ENCODE measurements at regions not wholly inside any gene's neighbourhood (a gene's known extent, or its start where the extent isn't known, plus 50 kb on each side); places are given as distances from the start of the nearest gene placed in this dataset.

DNA sequence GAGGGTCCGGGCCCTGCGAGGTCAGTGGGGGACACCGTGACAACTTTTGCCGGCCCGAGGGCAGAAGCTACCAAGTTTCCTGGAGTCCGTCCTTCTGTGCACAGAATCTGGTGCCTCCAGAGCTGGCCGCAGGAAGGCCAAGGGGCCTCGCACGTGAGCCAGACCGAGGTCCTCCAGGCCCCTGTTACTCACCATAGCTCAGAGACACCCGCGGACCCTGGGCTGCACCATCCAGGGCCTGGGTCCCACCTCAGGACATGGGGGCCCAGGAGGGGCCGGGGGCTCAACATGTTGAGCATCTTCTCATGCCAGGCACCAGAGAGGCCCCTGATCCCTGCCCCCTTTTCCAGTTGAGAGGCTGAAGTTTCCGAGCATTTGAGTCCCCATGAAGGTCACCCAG lies 87.9 kb downstream of the HMX1 start:
- Histone ChIP-seq H3K4me3 (ENCODE audit: low read depth in 1 of 5, low read length in 5 of 5) (no peak overlapping the region), H3K4me1 (ENCODE audit: control insufficient read depth in 5 of 5, insufficient read depth in 5 of 5, low read length in 5 of 5) (peaks cover 0 to 3% (median 0%) of the 10 kb centered on the region in 5 donors), H3K36me3 (ENCODE audit: control insufficient read depth in 5 of 5, insufficient read depth in 5 of 5, low read length in 5 of 5) (no peaks in the 10 kb centered on the region), H3K9me3 (ENCODE audit: control insufficient read depth in 5 of 5, low read length in 5 of 5) (no peaks in the 10 kb centered on the region), H3K9ac (ENCODE audit: low read length in 5 of 5) (no peak overlapping the region), H3K27ac (ENCODE audit: low read depth, low read length) (no peak overlapping the region), H3K27me3 (ENCODE audit: control insufficient read depth in 5 of 5, insufficient read depth in 4 of 5, low read length in 5 of 5) (peaks cover 6 to 21% (median 15%) of the 10 kb centered on the region in 5 donors)

DNA sequence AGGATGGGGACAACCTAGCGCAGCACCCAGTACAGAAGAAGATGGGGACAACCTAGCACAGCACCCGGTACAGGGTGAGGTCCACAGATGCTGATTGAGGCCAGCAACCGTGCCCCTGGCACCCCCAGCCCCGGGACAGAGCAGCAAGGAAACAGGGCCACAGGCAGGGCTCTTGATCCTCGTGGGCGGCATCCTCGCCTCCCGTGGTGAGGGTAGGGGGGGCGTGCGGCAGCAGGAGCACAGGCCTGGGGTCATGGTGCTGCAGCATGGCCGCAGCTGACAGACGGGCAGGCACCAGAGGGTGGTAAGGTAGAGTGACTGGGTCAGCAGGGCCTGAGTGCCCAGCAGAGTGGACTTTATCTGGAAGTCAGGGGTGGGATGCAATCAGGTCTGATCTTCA lies 89.5 kb downstream of the HMX1 start:
- H3K36me3 ChIP-seq (ENCODE audit: control insufficient read depth in 5 of 5, insufficient read depth in 5 of 5, low read length in 5 of 5) = no peaks in the 10 kb centered on the region
- no peak overlapping the region for H3K9ac ChIP-seq (ENCODE audit: low read length in 5 of 5)
- peaks cover 0 to 3% (median 0%) of the 10 kb centered on the region in 5 donors for H3K4me1 ChIP-seq (ENCODE audit: control insufficient read depth in 5 of 5, insufficient read depth in 5 of 5, low read length in 5 of 5)
- H3K9me3 ChIP-seq (ENCODE audit: control insufficient read depth in 5 of 5, low read length in 5 of 5) = no peaks in the 10 kb centered on the region
- no peak overlapping the region for H3K4me3 ChIP-seq (ENCODE audit: low read depth in 1 of 5, low read length in 5 of 5)
- peaks cover 6 to 18% (median 12%) of the 10 kb centered on the region in 5 donors for H3K27me3 ChIP-seq (ENCODE audit: control insufficient read depth in 5 of 5, insufficient read depth in 4 of 5, low read length in 5 of 5)
- no peak overlapping the region for H3K27ac ChIP-seq (ENCODE audit: low read depth, low read length)

DNA sequence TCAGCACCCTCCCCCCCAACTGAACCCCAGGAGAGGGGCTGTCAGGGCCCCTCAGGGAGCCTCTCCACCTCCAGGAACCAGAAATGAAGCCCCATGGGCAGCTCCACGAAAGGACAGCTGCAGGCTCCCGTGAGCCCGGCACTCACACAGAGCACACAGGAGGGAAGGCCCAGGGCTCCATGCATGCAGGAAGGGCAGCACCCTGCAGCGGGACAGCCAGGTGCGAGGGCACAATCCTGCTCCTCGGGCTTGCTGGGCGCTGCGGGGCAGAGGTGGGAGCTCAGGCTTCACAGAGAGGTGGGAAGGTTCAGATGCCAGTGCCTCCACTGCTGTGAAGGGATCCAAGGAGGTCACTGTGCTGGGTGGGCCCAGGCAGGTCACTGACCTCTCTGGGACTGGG lies 90.0 kb downstream of the HMX1 start:
- Histone ChIP-seq H3K9ac (ENCODE audit: low read length in 5 of 5) (no peak overlapping the region), H3K27me3 (ENCODE audit: control insufficient read depth in 5 of 5, insufficient read depth in 4 of 5, low read length in 5 of 5) (peaks cover 6 to 14% (median 12%) of the 10 kb centered on the region in 5 donors), H3K27ac (ENCODE audit: low read depth, low read length) (no peak overlapping the region), H3K4me3 (ENCODE audit: low read depth in 1 of 5, low read length in 5 of 5) (no peak overlapping the region), H3K9me3 (ENCODE audit: control insufficient read depth in 5 of 5, low read length in 5 of 5) (no peaks in the 10 kb centered on the region), H3K4me1 (ENCODE audit: control insufficient read depth in 5 of 5, insufficient read depth in 5 of 5, low read length in 5 of 5) (peaks cover 0 to 3% (median 0%) of the 10 kb centered on the region in 5 donors), H3K36me3 (ENCODE audit: control insufficient read depth in 5 of 5, insufficient read depth in 5 of 5, low read length in 5 of 5) (no peaks in the 10 kb centered on the region)

DNA sequence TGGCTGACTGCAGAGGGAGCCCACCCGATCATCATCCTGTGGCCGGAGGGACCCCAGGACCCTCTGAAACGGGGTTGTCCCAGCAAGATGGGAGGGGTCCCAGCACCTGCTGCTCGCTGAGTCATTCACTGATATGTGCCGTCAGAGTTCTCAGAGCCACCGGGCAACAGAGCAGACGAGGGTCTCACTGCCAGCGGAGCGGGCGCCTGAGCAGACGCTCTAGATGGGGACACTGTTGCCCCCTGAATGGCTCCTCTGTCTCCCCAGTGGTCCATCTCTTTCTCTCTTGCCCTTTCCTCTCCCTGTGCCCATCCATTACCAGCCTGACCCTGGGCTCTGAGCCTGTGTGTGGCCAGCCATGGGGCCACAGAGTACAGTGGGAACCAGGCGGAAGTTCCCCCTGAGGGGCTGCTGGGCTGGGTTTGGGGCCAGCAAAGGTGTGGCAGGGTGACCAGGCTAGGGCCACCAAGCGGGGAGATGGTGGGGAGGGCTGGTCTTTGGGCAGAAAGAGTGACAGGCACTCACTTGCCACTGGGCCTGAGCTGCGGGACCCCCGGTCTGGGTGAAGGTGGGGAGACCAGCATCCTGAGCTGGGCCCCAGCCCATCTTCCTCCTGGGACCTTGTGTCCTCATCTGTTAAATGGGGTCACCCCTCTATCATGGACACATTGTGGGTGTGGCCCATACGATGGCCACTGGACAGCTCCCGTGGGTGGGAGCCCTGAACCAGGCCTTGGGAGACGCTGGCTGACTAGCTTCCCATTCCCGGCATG lies 90.9 kb downstream of the HMX1 start:
- no peak overlapping the region for H3K27ac ChIP-seq (ENCODE audit: low read depth, low read length)
- H3K27me3 ChIP-seq (ENCODE audit: control insufficient read depth in 5 of 5, insufficient read depth in 4 of 5, low read length in 5 of 5) = peaks cover 6 to 12% (median 11%) of the 10 kb centered on the region in 5 donors
- H3K4me3 ChIP-seq (ENCODE audit: low read depth in 1 of 5, low read length in 5 of 5) = no peak overlapping the region
- no peaks in the 10 kb centered on the region for H3K9me3 ChIP-seq (ENCODE audit: control insufficient read depth in 5 of 5, low read length in 5 of 5)
- no peak overlapping the region for H3K9ac ChIP-seq (ENCODE audit: low read length in 5 of 5)
- H3K4me1 ChIP-seq (ENCODE audit: control insufficient read depth in 5 of 5, insufficient read depth in 5 of 5, low read length in 5 of 5) = peaks cover 0 to 3% (median 0%) of the 10 kb centered on the region in 5 donors
- no peaks in the 10 kb centered on the region for H3K36me3 ChIP-seq (ENCODE audit: control insufficient read depth in 5 of 5, insufficient read depth in 5 of 5, low read length in 5 of 5)

DNA sequence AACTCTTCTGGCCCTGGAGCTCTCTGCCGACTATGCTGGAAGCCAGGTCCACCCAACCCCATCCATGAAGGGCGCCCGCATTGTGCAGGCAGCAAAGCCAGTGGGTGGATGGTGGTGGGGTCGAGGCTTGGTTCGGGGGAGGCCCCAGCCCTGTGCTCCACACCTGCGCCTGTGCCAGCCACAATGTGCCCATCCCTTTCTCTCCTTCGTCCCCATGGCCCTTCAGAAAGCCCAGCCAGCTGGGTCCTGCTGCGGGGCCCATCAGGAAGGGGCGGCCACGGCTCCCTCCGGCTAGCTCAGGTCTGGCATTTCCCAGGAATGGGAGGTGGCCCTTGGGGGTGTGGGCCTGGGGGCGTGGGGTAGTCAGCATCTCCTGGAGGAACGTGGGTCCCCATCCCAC lies 91.6 kb downstream of the HMX1 start:
- Histone ChIP-seq H3K36me3 (ENCODE audit: control insufficient read depth in 5 of 5, insufficient read depth in 5 of 5, low read length in 5 of 5) (no peaks in the 10 kb centered on the region), H3K27me3 (ENCODE audit: control insufficient read depth in 5 of 5, insufficient read depth in 4 of 5, low read length in 5 of 5) (peaks cover 6 to 14% (median 9%) of the 10 kb centered on the region in 5 donors), H3K27ac (ENCODE audit: low read depth, low read length) (no peak overlapping the region), H3K9ac (ENCODE audit: low read length in 5 of 5) (no peak overlapping the region), H3K4me3 (ENCODE audit: low read depth in 1 of 5, low read length in 5 of 5) (no peak overlapping the region), H3K4me1 (ENCODE audit: control insufficient read depth in 5 of 5, insufficient read depth in 5 of 5, low read length in 5 of 5) (peaks cover 0 to 3% (median 0%) of the 10 kb centered on the region in 5 donors), H3K9me3 (ENCODE audit: control insufficient read depth in 5 of 5, low read length in 5 of 5) (no peaks in the 10 kb centered on the region)

DNA sequence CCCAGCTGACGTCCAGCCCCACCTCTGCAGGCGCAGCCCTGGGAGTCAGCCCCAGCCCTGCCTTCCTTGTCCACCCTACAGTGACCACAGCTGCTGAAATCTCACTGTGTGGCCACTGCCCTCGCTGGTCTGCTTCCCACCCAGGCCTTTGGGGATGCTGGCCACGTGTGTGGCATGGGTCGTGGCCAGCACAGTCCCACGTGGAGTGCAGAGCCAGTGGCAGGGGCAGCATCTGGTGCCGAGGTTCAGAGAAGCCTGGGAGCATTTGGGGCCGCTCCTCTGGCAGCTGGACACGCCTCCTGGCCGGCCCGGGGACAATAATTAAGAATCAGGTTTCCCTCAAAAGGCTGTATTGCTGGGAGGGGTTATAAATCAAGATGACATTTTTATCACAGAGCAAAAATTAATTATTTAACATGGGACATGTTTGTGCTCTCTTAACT lies 92.1 kb downstream of the HMX1 start:
- Histone ChIP-seq H3K36me3 (ENCODE audit: control insufficient read depth in 5 of 5, insufficient read depth in 5 of 5, low read length in 5 of 5) (no peaks in the 10 kb centered on the region), H3K27me3 (ENCODE audit: control insufficient read depth in 5 of 5, insufficient read depth in 4 of 5, low read length in 5 of 5) (peaks cover 6 to 14% (median 8%) of the 10 kb centered on the region in 5 donors), H3K4me1 (ENCODE audit: control insufficient read depth in 5 of 5, insufficient read depth in 5 of 5, low read length in 5 of 5) (peaks cover 0 to 3% (median 0%) of the 10 kb centered on the region in 5 donors), H3K27ac (ENCODE audit: low read depth, low read length) (no peak overlapping the region), H3K9ac (ENCODE audit: low read length in 5 of 5) (no peak overlapping the region), H3K9me3 (ENCODE audit: control insufficient read depth in 5 of 5, low read length in 5 of 5) (no peaks in the 10 kb centered on the region), H3K4me3 (ENCODE audit: low read depth in 1 of 5, low read length in 5 of 5) (no peak overlapping the region)

DNA sequence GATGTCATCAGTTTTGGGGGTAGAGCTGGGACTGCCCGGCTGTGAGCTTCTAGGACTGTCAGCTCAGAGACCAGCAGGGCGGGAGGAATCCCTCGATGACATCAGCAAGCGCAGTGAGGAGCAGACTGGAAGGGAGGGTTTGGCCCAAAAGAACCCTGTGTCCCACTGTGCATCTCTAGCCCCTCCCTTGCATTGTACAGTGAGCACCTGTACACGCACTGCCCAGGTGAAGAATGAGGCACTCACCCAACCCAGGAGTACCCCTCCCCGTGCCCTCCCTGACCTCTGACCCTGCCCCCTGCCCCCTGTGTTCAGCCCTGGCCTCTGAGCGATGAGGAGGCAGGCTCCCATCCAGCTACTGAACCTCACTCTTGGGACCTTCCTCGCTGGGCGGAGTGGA lies 92.9 kb downstream of the HMX1 start:
- Histone ChIP-seq H3K27ac (ENCODE audit: low read depth, low read length) (no peak overlapping the region), H3K4me1 (ENCODE audit: control insufficient read depth in 5 of 5, insufficient read depth in 5 of 5, low read length in 5 of 5) (peaks cover 0 to 3% (median 0%) of the 10 kb centered on the region in 5 donors), H3K4me3 (ENCODE audit: low read depth in 1 of 5, low read length in 5 of 5) (no peak overlapping the region), H3K9me3 (ENCODE audit: control insufficient read depth in 5 of 5, low read length in 5 of 5) (no peaks in the 10 kb centered on the region), H3K36me3 (ENCODE audit: control insufficient read depth in 5 of 5, insufficient read depth in 5 of 5, low read length in 5 of 5) (no peaks in the 10 kb centered on the region), H3K9ac (ENCODE audit: low read length in 5 of 5) (no peak overlapping the region), H3K27me3 (ENCODE audit: control insufficient read depth in 5 of 5, insufficient read depth in 4 of 5, low read length in 5 of 5) (peaks cover 3 to 14% (median 6%) of the 10 kb centered on the region in 5 donors)

DNA sequence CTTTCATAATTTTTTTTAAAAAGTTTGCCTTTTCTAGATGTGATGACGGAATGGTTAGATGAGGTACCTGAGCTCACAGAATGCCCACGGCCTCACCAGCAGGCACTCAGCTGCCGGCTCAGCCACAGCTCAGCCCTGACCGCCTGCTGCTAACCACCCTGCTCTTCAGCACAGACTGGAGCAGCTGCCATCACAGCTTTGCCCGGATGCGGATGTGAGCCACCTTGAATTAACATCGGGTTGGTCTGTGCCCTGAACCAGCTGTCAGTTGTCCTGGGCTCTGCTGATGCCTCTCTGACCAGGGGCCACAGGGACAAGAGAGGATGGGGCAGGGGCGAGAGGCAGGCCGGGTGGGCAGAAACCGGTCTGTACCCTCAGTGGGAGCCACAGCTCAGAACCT lies 93.3 kb downstream of the HMX1 start:
- H3K9me3 ChIP-seq (ENCODE audit: control insufficient read depth in 5 of 5, low read length in 5 of 5) = no peaks in the 10 kb centered on the region

DNA sequence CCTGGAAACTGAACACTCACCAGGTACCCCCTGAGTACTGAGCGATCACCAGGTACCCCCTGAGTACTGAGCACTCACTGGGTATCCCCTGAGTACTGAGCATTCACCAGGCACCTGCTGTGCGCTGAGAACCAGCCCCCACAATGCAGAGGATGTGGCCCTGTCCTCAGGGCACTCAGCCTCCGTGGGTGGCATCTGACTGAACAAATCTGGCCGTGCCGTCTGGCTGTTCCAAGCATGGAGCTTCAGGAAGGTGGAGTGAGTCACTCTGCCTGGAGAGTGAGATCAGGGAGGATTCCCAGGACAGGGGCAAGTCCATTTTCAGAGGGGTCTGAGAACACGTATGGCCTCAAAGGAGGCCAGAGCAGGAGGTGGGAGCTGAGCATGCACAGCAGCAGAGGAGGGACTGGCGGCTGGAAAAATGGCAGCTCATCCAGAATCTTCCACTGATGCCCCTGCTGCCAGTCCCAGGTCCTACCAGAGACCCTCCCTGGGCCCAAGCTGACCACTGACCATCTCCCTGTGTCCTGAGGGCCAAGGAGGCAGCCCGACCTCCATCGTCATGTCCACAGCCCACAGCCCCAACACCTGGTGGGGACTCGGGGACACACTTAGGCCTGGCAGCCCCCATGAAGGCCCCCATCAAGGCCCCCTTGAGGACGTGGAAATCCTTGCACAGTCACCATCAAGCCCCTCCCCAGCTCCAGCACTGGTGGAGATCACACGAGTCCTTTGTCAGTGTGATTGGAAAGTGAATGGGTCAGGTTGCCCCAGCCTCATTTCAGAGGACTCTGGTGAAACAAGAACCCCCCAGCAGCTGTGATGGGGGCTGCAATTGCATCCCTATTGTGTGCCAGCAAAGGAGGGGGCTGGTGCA lies 94.1 kb downstream of the HMX1 start:
- Histone ChIP-seq H3K27me3 (ENCODE audit: control insufficient read depth in 5 of 5, insufficient read depth in 4 of 5, low read length in 5 of 5) (peaks cover 3 to 13% (median 9%) of the 10 kb centered on the region in 5 donors), H3K27ac (ENCODE audit: low read depth, low read length) (no peak overlapping the region), H3K9me3 (ENCODE audit: control insufficient read depth in 5 of 5, low read length in 5 of 5) (no peaks in the 10 kb centered on the region)

More for the DNA sequence above, 93.3 kb downstream of the HMX1 start:
- Histone ChIP-seq H3K4me3 (ENCODE audit: low read depth in 1 of 5, low read length in 5 of 5) (no peak overlapping the region), H3K4me1 (ENCODE audit: control insufficient read depth in 5 of 5, insufficient read depth in 5 of 5, low read length in 5 of 5) (peaks cover 0 to 3% (median 0%) of the 10 kb centered on the region in 5 donors), H3K27me3 (ENCODE audit: control insufficient read depth in 5 of 5, insufficient read depth in 4 of 5, low read length in 5 of 5) (peaks cover 3 to 14% (median 9%) of the 10 kb centered on the region in 5 donors), H3K36me3 (ENCODE audit: control insufficient read depth in 5 of 5, insufficient read depth in 5 of 5, low read length in 5 of 5) (no peaks in the 10 kb centered on the region), H3K9ac (ENCODE audit: low read length in 5 of 5) (no peak overlapping the region), H3K27ac (ENCODE audit: low read depth, low read length) (no peak overlapping the region)

DNA sequence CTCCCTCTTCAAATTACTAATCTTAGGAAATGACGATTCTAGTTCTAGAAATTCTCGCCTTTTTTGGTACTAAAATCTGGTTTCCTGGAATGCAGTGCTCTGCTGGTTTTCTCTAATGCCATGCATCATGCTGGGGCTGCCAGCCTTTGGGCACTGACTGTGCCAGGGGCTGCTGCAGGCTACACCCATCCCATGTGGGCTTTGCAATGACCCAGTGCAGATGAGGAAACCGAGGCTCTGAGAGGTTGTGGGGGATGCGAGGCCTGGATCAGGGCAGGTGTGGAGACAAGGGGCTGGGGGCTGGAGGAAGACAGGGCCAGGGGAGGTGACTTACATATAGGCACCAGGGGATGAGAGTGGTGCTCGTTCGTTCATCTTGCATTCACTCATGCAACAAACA lies 95.3 kb downstream of the HMX1 start:
- Histone ChIP-seq H3K4me1 (ENCODE audit: control insufficient read depth in 5 of 5, insufficient read depth in 5 of 5, low read length in 5 of 5) (peaks cover 0 to 3% (median 0%) of the 10 kb centered on the region in 5 donors), H3K27me3 (ENCODE audit: control insufficient read depth in 5 of 5, insufficient read depth in 4 of 5, low read length in 5 of 5) (peaks cover 0 to 10% (median 6%) of the 10 kb centered on the region in 5 donors), H3K27ac (ENCODE audit: low read depth, low read length) (no peak overlapping the region), H3K9me3 (ENCODE audit: control insufficient read depth in 5 of 5, low read length in 5 of 5) (no peaks in the 10 kb centered on the region), H3K9ac (ENCODE audit: low read length in 5 of 5) (no peak overlapping the region), H3K36me3 (ENCODE audit: control insufficient read depth in 5 of 5, insufficient read depth in 5 of 5, low read length in 5 of 5) (no peaks in the 10 kb centered on the region), H3K4me3 (ENCODE audit: low read depth in 1 of 5, low read length in 5 of 5) (no peak overlapping the region)

More for the DNA sequence above, 94.1 kb downstream of the HMX1 start:
- no peak overlapping the region for H3K4me3 ChIP-seq (ENCODE audit: low read depth in 1 of 5, low read length in 5 of 5)
- peaks cover 0 to 3% (median 0%) of the 10 kb centered on the region in 5 donors for H3K4me1 ChIP-seq (ENCODE audit: control insufficient read depth in 5 of 5, insufficient read depth in 5 of 5, low read length in 5 of 5)
- H3K36me3 ChIP-seq (ENCODE audit: control insufficient read depth in 5 of 5, insufficient read depth in 5 of 5, low read length in 5 of 5) = no peaks in the 10 kb centered on the region
- no peak overlapping the region for H3K9ac ChIP-seq (ENCODE audit: low read length in 5 of 5)
